ENCODE measurements at regions not wholly inside any gene's neighbourhood (a gene's known extent, or its start where the extent isn't known, plus 50 kb on each side); places are given as distances from the start of the nearest gene placed in this dataset.

- H3K27ac Mint-ChIP-seq: no peak overlapping the region
- H3K27me3 Mint-ChIP-seq (ENCODE audit: low read depth): peaks cover 50% of the 10 kb centered on the region
- H3K4me3 Mint-ChIP-seq: no peak overlapping the region
- H3K4me1 Mint-ChIP-seq (ENCODE audit: low read depth): peaks cover 41% of the 10 kb centered on the region
- peaks cover 3% of the 10 kb centered on the region for H3K36me3 Mint-ChIP-seq (ENCODE audit: low read depth)
- peaks cover 16% of the 10 kb centered on the region for H3K9me3 Mint-ChIP-seq
- no peak for DNase-seq (ENCODE audit: low spot score)
Measured at GRCh38 chr6:16849988-16850680, 88.9 kb upstream of the ATXN1 start.

- DNase-seq (ENCODE audit: low spot score): no peak
- peaks cover 16% of the 10 kb centered on the region for H3K9me3 Mint-ChIP-seq
- no peak overlapping the region for H3K4me3 Mint-ChIP-seq
- peaks cover 34% of the 10 kb centered on the region for H3K4me1 Mint-ChIP-seq (ENCODE audit: low read depth)
- peaks cover 49% of the 10 kb centered on the region for H3K27me3 Mint-ChIP-seq (ENCODE audit: low read depth)
- no peak overlapping the region for H3K27ac Mint-ChIP-seq
- peaks cover 3% of the 10 kb centered on the region for H3K36me3 Mint-ChIP-seq (ENCODE audit: low read depth)
Measured at GRCh38 chr6:16849280-16849987, 88.2 kb upstream of the ATXN1 start.

GRCh38 chr6:16846399-16846778 is 85.1 kb upstream of the ATXN1 start:
- H3K4me1 Mint-ChIP-seq (ENCODE audit: low read depth): peaks cover 27% of the 10 kb centered on the region
- no peak for DNase-seq (ENCODE audit: low spot score)
- peaks cover 16% of the 10 kb centered on the region for H3K9me3 Mint-ChIP-seq
- no peak overlapping the region for H3K4me3 Mint-ChIP-seq
- peaks cover 3% of the 10 kb centered on the region for H3K36me3 Mint-ChIP-seq (ENCODE audit: low read depth)
- H3K27ac Mint-ChIP-seq: no peak overlapping the region
- H3K27me3 Mint-ChIP-seq (ENCODE audit: low read depth): peaks cover 58% of the 10 kb centered on the region

- Mint-ChIP-seq H3K36me3 (ENCODE audit: low read depth) (peaks cover 3% of the 10 kb centered on the region), H3K4me3 (no peak overlapping the region), H3K27me3 (ENCODE audit: low read depth) (peaks cover 52% of the 10 kb centered on the region), H3K4me1 (ENCODE audit: low read depth) (peaks cover 7% of the 10 kb centered on the region), H3K27ac (no peak overlapping the region), H3K9me3 (peaks cover 6% of the 10 kb centered on the region)
- no peak for DNase-seq (ENCODE audit: low spot score)
Measured at GRCh38 chr6:16844183-16844582, 82.9 kb upstream of the ATXN1 start.

GRCh38 chr6:16842676-16843075 is 81.4 kb upstream of the ATXN1 start:
- Mint-ChIP-seq H3K9me3 (no peaks in the 10 kb centered on the region), H3K27me3 (ENCODE audit: low read depth) (peaks cover 44% of the 10 kb centered on the region), H3K36me3 (ENCODE audit: low read depth) (no peaks in the 10 kb centered on the region), H3K27ac (no peak overlapping the region), H3K4me1 (ENCODE audit: low read depth) (peaks cover 7% of the 10 kb centered on the region), H3K4me3 (no peak overlapping the region)
- DNase-seq (ENCODE audit: low spot score): no peak

- Mint-ChIP-seq H3K4me1 (ENCODE audit: low read depth) (peaks cover 21% of the 10 kb centered on the region), H3K27me3 (ENCODE audit: low read depth) (peaks cover 37% of the 10 kb centered on the region), H3K27ac (no peak overlapping the region), H3K9me3 (no peaks in the 10 kb centered on the region), H3K4me3 (no peak overlapping the region), H3K36me3 (ENCODE audit: low read depth) (no peaks in the 10 kb centered on the region)
- DNase-seq (ENCODE audit: low spot score): no peak
Measured at GRCh38 chr6:16841241-16841640, 80.0 kb upstream of the ATXN1 start.

GRCh38 chr6:16840725-16841124 is 79.5 kb upstream of the ATXN1 start:
- no peaks in the 10 kb centered on the region for H3K9me3 Mint-ChIP-seq

GRCh38 chr6:16840291-16840690 is 79.0 kb upstream of the ATXN1 start:
- DNase-seq (ENCODE audit: low spot score): no peak

More at GRCh38 chr6:16840725-16841124, 79.5 kb upstream of the ATXN1 start:
- no peak overlapping the region for H3K27ac Mint-ChIP-seq
- no peak overlapping the region for H3K4me3 Mint-ChIP-seq
- H3K4me1 Mint-ChIP-seq (ENCODE audit: low read depth): peaks cover 25% of the 10 kb centered on the region
- H3K27me3 Mint-ChIP-seq (ENCODE audit: low read depth): peaks cover 36% of the 10 kb centered on the region
- no peak for DNase-seq (ENCODE audit: low spot score)
- no peaks in the 10 kb centered on the region for H3K36me3 Mint-ChIP-seq (ENCODE audit: low read depth)

GRCh38 chr6:16839631-16840179 is 78.4 kb upstream of the ATXN1 start:
- Mint-ChIP-seq H3K4me3 (no peak overlapping the region), H3K4me1 (ENCODE audit: low read depth) (peaks cover 25% of the 10 kb centered on the region), H3K27ac (no peak overlapping the region), H3K36me3 (ENCODE audit: low read depth) (no peaks in the 10 kb centered on the region), H3K27me3 (ENCODE audit: low read depth) (peaks cover 33% of the 10 kb centered on the region), H3K9me3 (no peaks in the 10 kb centered on the region)
- DNase-seq (ENCODE audit: low spot score): no peak

More at GRCh38 chr6:16840291-16840690, 79.0 kb upstream of the ATXN1 start:
- Mint-ChIP-seq H3K9me3 (no peaks in the 10 kb centered on the region), H3K4me1 (ENCODE audit: low read depth) (peaks cover 25% of the 10 kb centered on the region), H3K4me3 (no peak overlapping the region), H3K27ac (no peak overlapping the region), H3K36me3 (ENCODE audit: low read depth) (no peaks in the 10 kb centered on the region), H3K27me3 (ENCODE audit: low read depth) (peaks cover 33% of the 10 kb centered on the region)

GRCh38 chr6:16837217-16837972 is 76.1 kb upstream of the ATXN1 start:
- H3K9me3 Mint-ChIP-seq: no peaks in the 10 kb centered on the region
- H3K27me3 Mint-ChIP-seq (ENCODE audit: low read depth): peaks cover 25% of the 10 kb centered on the region
- H3K27ac Mint-ChIP-seq: peak overlapping the region; percentile 1
- no peaks in the 10 kb centered on the region for H3K36me3 Mint-ChIP-seq (ENCODE audit: low read depth)
- H3K4me3 Mint-ChIP-seq: peak overlapping the region; percentile 80
- DNase-seq (ENCODE audit: low spot score): no peak
- H3K4me1 Mint-ChIP-seq (ENCODE audit: low read depth): peaks cover 25% of the 10 kb centered on the region

- Mint-ChIP-seq H3K27ac (peak overlapping the region; percentile 79), H3K27me3 (ENCODE audit: low read depth) (peaks cover 28% of the 10 kb centered on the region), H3K4me3 (peak overlapping the region; percentile 80), H3K9me3 (no peaks in the 10 kb centered on the region), H3K4me1 (ENCODE audit: low read depth) (peaks cover 25% of the 10 kb centered on the region), H3K36me3 (ENCODE audit: low read depth) (no peaks in the 10 kb centered on the region)
- peak; percentile 13 for DNase-seq (ENCODE audit: low spot score)
Measured at GRCh38 chr6:16836144-16836981, 75.1 kb upstream of the ATXN1 start.

GRCh38 chr6:16834242-16834641 is 73.0 kb upstream of the ATXN1 start:
- no peaks in the 10 kb centered on the region for H3K9me3 Mint-ChIP-seq

GRCh38 chr6:16832721-16833120 is 71.5 kb upstream of the ATXN1 start:
- Mint-ChIP-seq H3K4me3 (no peak overlapping the region), H3K27ac (no peak overlapping the region), H3K4me1 (ENCODE audit: low read depth) (peaks cover 25% of the 10 kb centered on the region), H3K27me3 (ENCODE audit: low read depth) (peaks cover 26% of the 10 kb centered on the region), H3K36me3 (ENCODE audit: low read depth) (no peaks in the 10 kb centered on the region), H3K9me3 (no peaks in the 10 kb centered on the region)
- no peak for DNase-seq (ENCODE audit: low spot score)

More at GRCh38 chr6:16834242-16834641, 73.0 kb upstream of the ATXN1 start:
- no peak overlapping the region for H3K4me3 Mint-ChIP-seq
- H3K4me1 Mint-ChIP-seq (ENCODE audit: low read depth): peaks cover 23% of the 10 kb centered on the region
- no peaks in the 10 kb centered on the region for H3K36me3 Mint-ChIP-seq (ENCODE audit: low read depth)
- no peak overlapping the region for H3K27ac Mint-ChIP-seq
- DNase-seq (ENCODE audit: low spot score): no peak
- H3K27me3 Mint-ChIP-seq (ENCODE audit: low read depth): peaks cover 25% of the 10 kb centered on the region

All from T-helper 2 cell treated with Interferon-gamma antibody and Interleukin-4, amounts not matched to agents 5 μg/mL and 100 μg/mL, for 36 hours (primary cell).